Endodermal cell (in vitro differentiated cells): ENCODE measurements at regions not wholly inside any gene's neighbourhood (a gene's known extent, or its start where the extent isn't known, plus 50 kb on each side); places are given as distances from the start of the nearest gene placed in this dataset.

Source experiments
- DNase-seq: peaks from one replicate; pipeline ENCODE4 v3.0.0-alpha.2; 2017
- H3K27ac ChIP-seq: 2 replicates; pipeline ENCODE4 v1.5.1; 2013; ENCODE audit warnings: mild to moderate bottlenecking, low read depth, low read length, moderate library complexity
- H3K27me3 ChIP-seq: 2 replicates; pipeline ENCODE4 v1.6.1; 2013; ENCODE audit warnings: mild to moderate bottlenecking, low read length, moderate library complexity; ENCODE audit not compliant: insufficient read depth, control insufficient read depth, poor library complexity, severe bottlenecking
- H3K36me3 ChIP-seq: 2 replicates; pipeline ENCODE4 v1.7.0; 2013; ENCODE audit warnings: mild to moderate bottlenecking, low read length, moderate library complexity; ENCODE audit not compliant: control insufficient read depth, insufficient read depth
- H3K4me1 ChIP-seq: one replicate; pipeline ENCODE4 v1.7.0; 2013; ENCODE audit warnings: low read length; ENCODE audit not compliant: control insufficient read depth, insufficient read depth
- H3K4me3 ChIP-seq: 2 replicates; pipeline ENCODE4 v1.5.1; 2013; ENCODE audit warnings: mild to moderate bottlenecking, low read length, moderate library complexity
- H3K9ac ChIP-seq: 2 replicates; pipeline ENCODE4 v1.6.1; 2013; ENCODE audit warnings: mild to moderate bottlenecking, low read length, moderate library complexity; ENCODE audit not compliant: poor library complexity, severe bottlenecking; ENCODE audit errors: extremely low read depth
- H3K9me3 ChIP-seq: 2 replicates; pipeline ENCODE4 v1.6.1; 2013; ENCODE audit warnings: mild to moderate bottlenecking, low read length, moderate library complexity; ENCODE audit not compliant: control insufficient read depth
- H3K27ac Mint-ChIP-seq: 2 replicates; pipeline ENCODE4 v1.8.0; 2020; ENCODE audit warnings: mixed read lengths
- H3K27me3 Mint-ChIP-seq: 2 replicates; pipeline ENCODE4 v1.8.0; 2021; ENCODE audit warnings: mild to moderate bottlenecking, mixed read lengths; ENCODE audit not compliant: insufficient read depth
- H3K36me3 Mint-ChIP-seq: 2 replicates; pipeline ENCODE4 v1.8.0; 2020; ENCODE audit warnings: low read depth, mixed read lengths
- H3K4me1 Mint-ChIP-seq: 2 replicates; pipeline ENCODE4 v1.8.0; 2020; ENCODE audit warnings: mixed read lengths
- H3K4me3 Mint-ChIP-seq: 2 replicates; pipeline ENCODE4 v1.8.0; 2020; ENCODE audit warnings: mild to moderate bottlenecking, moderate library complexity, mixed read lengths
- H3K9me3 Mint-ChIP-seq: 2 replicates; pipeline ENCODE4 v1.8.0; 2020; ENCODE audit warnings: mild to moderate bottlenecking, mixed read lengths
- WGBS, 2 experiments: methylation state at CpG; one replicate each; pipeline versions ENCODE4 v1.1.5 to v1.1.7; 2013; ENCODE audit warnings: missing lambda C conversion rate in 2 of 2, mixed read lengths in 1 of 2; ENCODE audit not compliant: insufficient coverage in 1 of 2, insufficient read length in 1 of 2; 5-methylcytosine and 5-hydroxymethylcytosine counted together
- TF ChIP-seq, protein P1 (sequence below): fragments of 200-600 bp; sonication (generic); conservative IDR thresholded peaks from 2 replicates; pipeline ENCODE4 v1.5.0; 2021; ENCODE audit warnings: antibody characterized with exemption, mild to moderate bottlenecking

DNA sequence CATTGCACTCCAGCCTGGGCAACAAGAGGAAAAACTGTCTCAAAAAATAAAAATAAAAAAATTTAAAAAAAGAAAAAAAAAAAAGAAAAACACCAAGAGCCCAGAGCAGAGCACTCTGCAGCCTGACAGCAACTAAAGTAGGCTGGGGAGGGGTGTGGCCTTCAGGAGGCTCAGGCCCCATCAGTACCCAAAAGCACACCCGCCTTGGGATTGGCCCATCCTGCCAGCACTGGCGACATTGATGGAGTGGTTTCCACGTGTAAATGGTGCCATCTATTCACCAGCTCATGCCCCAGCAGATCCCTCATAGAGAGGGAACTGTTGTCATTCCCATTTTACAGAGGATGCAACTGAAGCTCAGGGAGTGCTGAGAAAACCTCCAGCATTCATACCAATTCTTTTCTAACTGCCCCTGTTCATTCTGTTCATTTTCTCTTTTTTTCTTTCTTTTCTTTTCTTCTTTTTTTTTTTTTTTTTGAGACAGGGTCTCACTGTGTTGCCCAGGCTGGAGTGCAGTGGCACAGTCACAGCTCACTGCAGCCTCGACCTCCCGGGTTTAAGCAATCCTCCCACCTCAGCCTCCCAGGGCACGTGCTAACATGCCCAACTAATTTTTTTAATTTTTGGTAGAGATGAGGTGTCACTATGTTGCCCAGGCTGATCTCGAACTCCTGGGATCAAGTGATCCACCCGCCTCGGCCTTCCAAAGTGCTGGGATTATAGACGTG is 89.3 kb downstream of the IRF2BPL start:
- 88 to 95% methylated on average over 7 to 9 of the region's 10 CpGs for whole genome bisulfite sequencing, 2 experiments
- no peaks in the 10 kb centered on the region for H3K27me3 Mint-ChIP-seq
- no peak overlapping the region for H3K4me3 Mint-ChIP-seq
- peaks cover 2% of the 10 kb centered on the region for H3K4me1 Mint-ChIP-seq
- H3K9me3 Mint-ChIP-seq, result no peaks in the 10 kb centered on the region
- Histone ChIP-seq H3K27me3 (no peaks in the 10 kb centered on the region), H3K4me1 (no peaks in the 10 kb centered on the region), H3K36me3 (no peaks in the 10 kb centered on the region), H3K27ac (no peak overlapping the region), H3K4me3 (no peak overlapping the region), H3K9ac (no peak overlapping the region), H3K9me3 (no peaks in the 10 kb centered on the region)
- no peak for DNase-seq
- TF ChIP-seq, protein P1, sequence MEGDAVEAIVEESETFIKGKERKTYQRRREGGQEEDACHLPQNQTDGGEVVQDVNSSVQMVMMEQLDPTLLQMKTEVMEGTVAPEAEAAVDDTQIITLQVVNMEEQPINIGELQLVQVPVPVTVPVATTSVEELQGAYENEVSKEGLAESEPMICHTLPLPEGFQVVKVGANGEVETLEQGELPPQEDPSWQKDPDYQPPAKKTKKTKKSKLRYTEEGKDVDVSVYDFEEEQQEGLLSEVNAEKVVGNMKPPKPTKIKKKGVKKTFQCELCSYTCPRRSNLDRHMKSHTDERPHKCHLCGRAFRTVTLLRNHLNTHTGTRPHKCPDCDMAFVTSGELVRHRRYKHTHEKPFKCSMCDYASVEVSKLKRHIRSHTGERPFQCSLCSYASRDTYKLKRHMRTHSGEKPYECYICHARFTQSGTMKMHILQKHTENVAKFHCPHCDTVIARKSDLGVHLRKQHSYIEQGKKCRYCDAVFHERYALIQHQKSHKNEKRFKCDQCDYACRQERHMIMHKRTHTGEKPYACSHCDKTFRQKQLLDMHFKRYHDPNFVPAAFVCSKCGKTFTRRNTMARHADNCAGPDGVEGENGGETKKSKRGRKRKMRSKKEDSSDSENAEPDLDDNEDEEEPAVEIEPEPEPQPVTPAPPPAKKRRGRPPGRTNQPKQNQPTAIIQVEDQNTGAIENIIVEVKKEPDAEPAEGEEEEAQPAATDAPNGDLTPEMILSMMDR, result no peak
- no peak overlapping the region for H3K27ac Mint-ChIP-seq
- no peaks in the 10 kb centered on the region for H3K36me3 Mint-ChIP-seq

DNA sequence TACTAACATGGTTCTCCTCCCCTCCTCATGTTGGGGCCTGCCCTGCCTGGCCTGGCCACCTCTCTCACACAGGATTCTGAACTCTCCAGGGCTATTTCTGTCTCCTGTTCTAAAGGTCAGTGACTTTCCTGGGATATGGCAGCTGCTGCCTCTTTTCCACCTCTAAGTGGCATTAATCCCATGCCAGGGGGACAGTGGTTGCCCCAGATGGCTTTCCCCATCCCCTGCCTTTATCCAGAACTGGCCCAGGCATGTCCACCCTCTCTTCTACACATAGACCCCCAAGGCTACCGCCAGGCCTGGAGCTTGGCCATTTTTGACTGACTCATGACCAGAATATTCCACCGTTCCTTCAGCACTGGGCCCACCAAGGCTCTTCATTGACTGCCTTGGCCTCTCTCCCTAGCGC is 90.4 kb downstream of the IRF2BPL start:
- Histone ChIP-seq H3K36me3 (no peaks in the 10 kb centered on the region), H3K9ac (no peak overlapping the region), H3K4me3 (no peak overlapping the region), H3K27me3 (no peaks in the 10 kb centered on the region), H3K27ac (no peak overlapping the region), H3K9me3 (no peaks in the 10 kb centered on the region), H3K4me1 (no peaks in the 10 kb centered on the region)
- TF ChIP-seq, protein P1, result no peak
- DNase-seq, result no peak
- Mint-ChIP-seq H3K4me1 (peaks cover 2% of the 10 kb centered on the region), H3K4me3 (no peak overlapping the region), H3K9me3 (no peaks in the 10 kb centered on the region), H3K27ac (no peak overlapping the region), H3K27me3 (no peaks in the 10 kb centered on the region), H3K36me3 (no peaks in the 10 kb centered on the region)
- WGBS, 2 experiments, result 94 to 100% methylated on average over 2 to 3 of the region's 3 CpGs

DNA sequence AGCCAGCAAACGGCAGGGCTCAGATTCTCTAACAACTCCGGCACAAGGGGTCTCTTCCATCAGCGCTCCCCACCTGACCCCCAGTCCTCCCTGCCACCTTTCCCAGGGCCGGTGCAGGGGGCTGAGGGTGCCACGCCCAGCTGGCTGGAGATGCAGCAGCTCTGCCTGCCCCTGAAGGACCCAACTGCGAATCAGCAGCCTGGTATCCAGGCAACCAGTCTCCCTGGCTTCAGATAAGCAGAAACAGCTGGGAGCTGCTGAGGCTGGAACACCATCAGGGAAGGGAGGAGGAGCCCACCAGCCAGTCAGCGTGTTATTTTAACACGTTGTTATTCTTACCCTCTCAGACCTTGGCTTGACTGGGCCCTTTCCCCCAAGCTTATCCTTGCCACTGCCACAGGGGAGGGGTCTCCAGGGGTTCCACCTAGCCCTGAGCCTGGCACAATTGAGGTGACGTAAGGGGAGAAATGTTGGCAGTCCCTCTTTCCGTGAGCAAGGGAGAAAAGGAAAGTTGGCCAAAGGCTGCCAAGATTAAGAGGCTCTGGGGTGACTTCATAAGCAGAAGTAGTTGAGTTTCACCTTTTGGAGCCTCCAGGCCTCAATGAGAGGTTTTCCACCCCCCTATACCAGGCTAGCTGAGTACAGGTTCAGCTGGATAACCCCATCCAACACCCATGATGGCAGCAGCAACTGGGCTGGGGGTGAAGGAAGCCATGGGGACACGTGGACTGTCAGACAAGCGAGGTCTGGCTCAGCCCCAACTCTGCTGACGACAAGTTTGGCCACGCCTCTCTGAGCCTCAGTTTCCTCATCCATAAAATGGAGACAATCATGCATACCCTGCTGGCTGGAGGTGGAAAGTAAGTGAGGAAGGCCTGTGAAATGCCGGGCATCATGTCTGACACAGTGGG is 91.1 kb downstream of the IRF2BPL start:
- Mint-ChIP-seq H3K27ac (no peak overlapping the region), H3K36me3 (no peaks in the 10 kb centered on the region), H3K9me3 (no peaks in the 10 kb centered on the region), H3K4me3 (no peak overlapping the region), H3K4me1 (peaks cover 2% of the 10 kb centered on the region), H3K27me3 (no peaks in the 10 kb centered on the region)
- Histone ChIP-seq H3K4me1 (no peaks in the 10 kb centered on the region), H3K4me3 (no peak overlapping the region), H3K27ac (peak overlapping the region; percentile 32), H3K9ac (no peak overlapping the region), H3K27me3 (no peaks in the 10 kb centered on the region), H3K36me3 (no peaks in the 10 kb centered on the region), H3K9me3 (no peaks in the 10 kb centered on the region)
- peak; percentile 83 for DNase-seq
- 71 to 81% methylated on average over 9 to 15 of the region's 15 CpGs for WGBS, 2 experiments
- TF ChIP-seq, protein P1, result no peak
